ENCODE measurements at regions not wholly inside any gene's neighbourhood (a gene's known extent, or its start where the extent isn't known, plus 50 kb on each side); places are given as distances from the start of the nearest gene placed in this dataset.

DNA sequence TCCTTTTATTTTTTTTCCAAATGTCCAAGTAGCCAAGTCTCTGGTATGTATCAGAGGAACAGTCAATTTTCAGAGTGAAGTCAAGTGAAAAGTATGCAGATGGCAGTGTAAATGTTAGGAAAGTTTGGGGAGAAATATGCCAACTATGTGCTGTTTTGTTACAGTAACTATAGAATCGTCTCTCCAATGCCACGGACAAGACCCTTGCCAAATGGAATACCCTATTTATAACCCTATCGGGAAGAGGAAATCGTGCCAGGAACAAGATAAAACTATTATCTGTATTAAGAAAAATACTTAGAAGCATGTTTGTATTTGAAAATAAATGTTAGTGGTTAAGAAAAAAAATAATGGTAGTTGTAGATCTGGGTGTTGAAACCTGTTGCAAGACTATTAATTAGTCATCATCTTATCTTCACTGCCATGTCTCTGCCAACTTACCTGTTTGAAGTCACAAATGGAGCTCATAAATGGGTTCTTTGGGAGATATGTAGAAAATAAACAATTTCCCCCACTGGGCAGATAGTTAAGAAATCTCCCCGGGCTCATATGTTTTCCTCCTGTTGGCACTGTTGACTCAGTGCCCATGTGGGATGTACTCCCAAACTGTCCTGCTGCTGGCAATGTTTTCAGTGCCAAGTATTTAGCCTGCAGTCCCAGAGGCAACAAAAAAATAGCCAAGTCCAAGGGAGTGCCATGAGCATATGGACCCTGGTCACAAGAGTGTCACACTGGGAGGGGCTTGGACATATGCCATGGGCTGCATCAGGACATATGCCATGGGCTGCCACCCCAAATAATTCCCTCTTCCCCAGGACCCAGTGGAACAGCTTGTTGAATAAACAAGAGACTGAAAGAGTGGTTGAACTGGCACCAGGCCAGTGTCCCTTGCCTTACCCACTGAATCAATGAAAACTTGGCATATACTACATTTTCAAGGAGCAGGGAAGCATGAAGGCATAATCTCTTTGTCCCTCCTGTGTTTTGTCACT, 366.9 kb downstream of the OSR1 start:
- DNase-seq (peak; percentile 94), ATAC-seq (peak; percentile 84)
- Histone ChIP-seq H3K4me2 (ENCODE audit: low read length) (peak overlapping the region; percentile 69), H3F3A (ENCODE audit: low read length, unreplicated experiment) (peaks cover 8% of the 10 kb centered on the region), H3K9me3 (ENCODE audit: low read length) (no peaks in the 10 kb centered on the region), H3K27ac (ENCODE audit: low read length) (peak overlapping the region; percentile 80), H3K36me3 (ENCODE audit: low read depth, low read length) (no peaks in the 10 kb centered on the region), H3K79me2 (ENCODE audit: low read length) (no peaks in the 10 kb centered on the region), H3K4me3 (ENCODE audit: low read length) (peak overlapping the region; percentile 33; the same call in 1 of the 2 replicates), H3K4me1 (ENCODE audit: insufficient read depth, low read length) (peaks cover 33% of the 10 kb centered on the region), H4K20me1 (ENCODE audit: low read length) (no peaks in the 10 kb centered on the region), H3K27me3 (ENCODE audit: low read length) (no peaks in the 10 kb centered on the region), H2AFZ (ENCODE audit: low read length) (no peak overlapping the region), H3K9ac (ENCODE audit: low read length) (no peak overlapping the region), H3K9me2 (replicated peaks; ENCODE audit: low read length) (no peaks in the 10 kb centered on the region)
- TF ChIP-seq EZH2 (IDR thresholded peaks at IDR 0.05; ENCODE audit: low read length, unreplicated experiment) (no peak), EZH2phosphoT487 (IDR thresholded peaks at IDR 0.05; ENCODE audit: borderline replicate concordance, low read length) (no peak)
- TF ChIP-seq, protein P1, sequence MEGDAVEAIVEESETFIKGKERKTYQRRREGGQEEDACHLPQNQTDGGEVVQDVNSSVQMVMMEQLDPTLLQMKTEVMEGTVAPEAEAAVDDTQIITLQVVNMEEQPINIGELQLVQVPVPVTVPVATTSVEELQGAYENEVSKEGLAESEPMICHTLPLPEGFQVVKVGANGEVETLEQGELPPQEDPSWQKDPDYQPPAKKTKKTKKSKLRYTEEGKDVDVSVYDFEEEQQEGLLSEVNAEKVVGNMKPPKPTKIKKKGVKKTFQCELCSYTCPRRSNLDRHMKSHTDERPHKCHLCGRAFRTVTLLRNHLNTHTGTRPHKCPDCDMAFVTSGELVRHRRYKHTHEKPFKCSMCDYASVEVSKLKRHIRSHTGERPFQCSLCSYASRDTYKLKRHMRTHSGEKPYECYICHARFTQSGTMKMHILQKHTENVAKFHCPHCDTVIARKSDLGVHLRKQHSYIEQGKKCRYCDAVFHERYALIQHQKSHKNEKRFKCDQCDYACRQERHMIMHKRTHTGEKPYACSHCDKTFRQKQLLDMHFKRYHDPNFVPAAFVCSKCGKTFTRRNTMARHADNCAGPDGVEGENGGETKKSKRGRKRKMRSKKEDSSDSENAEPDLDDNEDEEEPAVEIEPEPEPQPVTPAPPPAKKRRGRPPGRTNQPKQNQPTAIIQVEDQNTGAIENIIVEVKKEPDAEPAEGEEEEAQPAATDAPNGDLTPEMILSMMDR (conservative IDR thresholded peaks at IDR 0.05; ENCODE audit: low read depth, low read length): no peak
- intact Hi-C loops (cut with micrococcal nuclease): loop anchor here (1.0 to 10.0 kb wide), 10 partner anchors 15 to 573 kb away; partner anchors contain the start of gene OSR1
- POLR2A ChIA-PET (ENCODE audit: unreplicated experiment): interaction anchor here (0.6 to 0.7 kb wide), 3 partner anchors 12 to 866 kb away, joined by 3 to 9 read pairs (median 5); no protein-coding TSS in a partner anchor
- CTCF ChIA-PET: interaction anchor here (0.7 kb wide), 2 partner anchors 36 to 127 kb away, joined by 3 read pairs; no protein-coding TSS in a partner anchor
- TSS peak; percentile 24 for BruUV-seq (replicated peaks)

DNA sequence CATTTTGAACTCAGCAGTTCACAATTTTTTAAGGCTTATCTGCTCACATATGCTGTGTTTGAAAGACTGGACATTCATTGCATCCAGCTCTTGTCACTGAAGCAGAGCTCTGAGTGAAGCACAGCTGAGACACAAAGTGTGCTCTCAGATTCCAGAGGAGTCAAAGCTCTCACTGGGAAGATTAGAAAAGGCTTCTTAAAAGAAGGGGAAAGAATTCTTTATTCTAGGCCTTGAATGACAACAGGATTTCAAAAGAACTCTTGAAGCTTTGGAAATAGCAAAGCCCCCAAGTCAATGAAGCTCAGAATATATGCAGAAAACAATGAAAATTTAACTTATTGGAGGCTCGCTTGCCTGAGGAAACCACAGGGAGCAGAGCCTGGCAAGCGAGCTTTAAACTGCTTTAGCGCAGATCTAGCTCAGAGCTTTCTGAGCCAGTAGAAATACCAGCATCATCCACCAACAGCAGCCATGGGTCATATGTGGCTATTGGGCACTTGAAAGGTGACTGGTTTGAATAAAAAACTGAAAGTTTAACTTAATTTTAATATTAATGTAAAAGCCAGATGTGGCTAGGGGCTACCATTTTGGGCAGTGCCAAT, 369.7 kb downstream of the OSR1 start:
- POLR2A ChIA-PET (ENCODE audit: unreplicated experiment): interaction anchor here (0.6 kb wide), 1 partner anchor 174 kb away, joined by 5 read pairs; no protein-coding TSS in a partner anchor
- intact Hi-C loops (cut with micrococcal nuclease): no loop called here
- H3K9ac ChIP-seq (ENCODE audit: low read length): no peak overlapping the region

More for the DNA sequence above, 369.7 kb downstream of the OSR1 start:
- no peak overlapping the region for H3K4me3 ChIP-seq (ENCODE audit: low read length)
- no peak for DNase-seq
- H3F3A ChIP-seq (ENCODE audit: low read length, unreplicated experiment): peaks cover 8% of the 10 kb centered on the region
- peaks cover 33% of the 10 kb centered on the region for H3K4me1 ChIP-seq (ENCODE audit: insufficient read depth, low read length)
- CTCF ChIA-PET: interaction anchor here (0.6 kb wide), 1 partner anchor 411 kb away, joined by 3 read pairs; no protein-coding TSS in a partner anchor
- no peak for ATAC-seq
- TF ChIP-seq EZH2phosphoT487 (IDR thresholded peaks at IDR 0.05; ENCODE audit: borderline replicate concordance, low read length): no peak
- TF ChIP-seq, protein P1 (conservative IDR thresholded peaks at IDR 0.05; ENCODE audit: low read depth, low read length): no peak
- H2AFZ ChIP-seq (ENCODE audit: low read length): no peak overlapping the region
- no peaks in the 10 kb centered on the region for H3K27me3 ChIP-seq (ENCODE audit: low read length)
- no peak overlapping the region for H3K27ac ChIP-seq (ENCODE audit: low read length)
- H4K20me1 ChIP-seq (ENCODE audit: low read length): no peaks in the 10 kb centered on the region
- no peaks in the 10 kb centered on the region for H3K9me3 ChIP-seq (ENCODE audit: low read length)
- BruUV-seq (replicated peaks): no TSS peak
- no peak overlapping the region for H3K4me2 ChIP-seq (ENCODE audit: low read length)
- no peaks in the 10 kb centered on the region for H3K79me2 ChIP-seq (ENCODE audit: low read length)
- H3K36me3 ChIP-seq (ENCODE audit: low read depth, low read length): no peaks in the 10 kb centered on the region
- no peaks in the 10 kb centered on the region for H3K9me2 ChIP-seq (replicated peaks; ENCODE audit: low read length)
